Parathyroid adenoma (tissue), 2 donors: ENCODE measurements at regions not wholly inside any gene's neighbourhood (a gene's known extent, or its start where the extent isn't known, plus 50 kb on each side); places are given as distances from the start of the nearest gene placed in this dataset.

ENCODE experiments used
- H2AFZ ChIP-seq: fragments of 300-600 bp; sonication (generic); one replicate; pipeline ENCODE4 v1.7.0; 2017; ENCODE audit warnings: antibody characterized with exemption, mild to moderate bottlenecking
- H3K27ac ChIP-seq: fragments of 300-600 bp; sonication (generic); one replicate; pipeline ENCODE4 v1.7.0; 2017
- H3K27me3 ChIP-seq: fragments of 300-600 bp; sonication (generic); one replicate; pipeline ENCODE4 v1.7.0; 2017; ENCODE audit warnings: low read length; ENCODE audit not compliant: control insufficient read depth, insufficient read depth
- H3K36me3 ChIP-seq: fragments of 300-600 bp; sonication (generic); one replicate; pipeline ENCODE4 v1.7.0; 2017; ENCODE audit warnings: low read length; ENCODE audit not compliant: control insufficient read depth, insufficient read depth
- H3K4me1 ChIP-seq: fragments of 300-600 bp; sonication (generic); one replicate; pipeline ENCODE4 v1.7.0; 2017; ENCODE audit warnings: control low read depth
- H3K4me2 ChIP-seq: fragments of 300-600 bp; sonication (generic); one replicate; pipeline ENCODE4 v1.7.0; 2017; ENCODE audit warnings: low read length
- H3K4me3 ChIP-seq: fragments of 300-600 bp; sonication (generic); one replicate; pipeline ENCODE4 v1.7.0; 2017; ENCODE audit warnings: low read depth, low read length
- H3K79me2 ChIP-seq: fragments of 300-600 bp; sonication (generic); one replicate; pipeline ENCODE4 v1.7.0; 2017; ENCODE audit warnings: control low read depth
- H3K9ac ChIP-seq: fragments of 300-600 bp; sonication (generic); one replicate; pipeline ENCODE4 v1.7.0; 2017; ENCODE audit warnings: mild to moderate bottlenecking
- H3K9me3 ChIP-seq: fragments of 300-600 bp; sonication (generic); one replicate; pipeline ENCODE4 v1.7.0; 2017; ENCODE audit warnings: low read length; ENCODE audit not compliant: control insufficient read depth
- TF ChIP-seq, protein P1 (sequence below): fragments of 300-600 bp; sonication (generic); IDR thresholded peaks from one replicate; pipeline ENCODE4 v1.7.0; 2017; ENCODE audit warnings: antibody characterized with exemption, mild to moderate bottlenecking
- donor health status: primary hyperparathyroidism.

- no peaks in the 10 kb centered on the region for H3K36me3 ChIP-seq
- no peak overlapping the region for H3K4me3 ChIP-seq
- no peak overlapping the region for H3K9ac ChIP-seq
- no peaks in the 10 kb centered on the region for H3K27me3 ChIP-seq
- TF ChIP-seq, protein P1, sequence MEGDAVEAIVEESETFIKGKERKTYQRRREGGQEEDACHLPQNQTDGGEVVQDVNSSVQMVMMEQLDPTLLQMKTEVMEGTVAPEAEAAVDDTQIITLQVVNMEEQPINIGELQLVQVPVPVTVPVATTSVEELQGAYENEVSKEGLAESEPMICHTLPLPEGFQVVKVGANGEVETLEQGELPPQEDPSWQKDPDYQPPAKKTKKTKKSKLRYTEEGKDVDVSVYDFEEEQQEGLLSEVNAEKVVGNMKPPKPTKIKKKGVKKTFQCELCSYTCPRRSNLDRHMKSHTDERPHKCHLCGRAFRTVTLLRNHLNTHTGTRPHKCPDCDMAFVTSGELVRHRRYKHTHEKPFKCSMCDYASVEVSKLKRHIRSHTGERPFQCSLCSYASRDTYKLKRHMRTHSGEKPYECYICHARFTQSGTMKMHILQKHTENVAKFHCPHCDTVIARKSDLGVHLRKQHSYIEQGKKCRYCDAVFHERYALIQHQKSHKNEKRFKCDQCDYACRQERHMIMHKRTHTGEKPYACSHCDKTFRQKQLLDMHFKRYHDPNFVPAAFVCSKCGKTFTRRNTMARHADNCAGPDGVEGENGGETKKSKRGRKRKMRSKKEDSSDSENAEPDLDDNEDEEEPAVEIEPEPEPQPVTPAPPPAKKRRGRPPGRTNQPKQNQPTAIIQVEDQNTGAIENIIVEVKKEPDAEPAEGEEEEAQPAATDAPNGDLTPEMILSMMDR = no peak
- H3K4me1 ChIP-seq = peaks cover 3% of the 10 kb centered on the region
- H3K4me2 ChIP-seq = no peak overlapping the region
- H2AFZ ChIP-seq = no peak overlapping the region
- H3K9me3 ChIP-seq = no peaks in the 10 kb centered on the region
- H3K79me2 ChIP-seq = no peaks in the 10 kb centered on the region
- H3K27ac ChIP-seq = no peak overlapping the region
These were observed 103.1 kb downstream of the QRSL1 start for GRCh38 chr6:106732376-106732940.

DNA sequence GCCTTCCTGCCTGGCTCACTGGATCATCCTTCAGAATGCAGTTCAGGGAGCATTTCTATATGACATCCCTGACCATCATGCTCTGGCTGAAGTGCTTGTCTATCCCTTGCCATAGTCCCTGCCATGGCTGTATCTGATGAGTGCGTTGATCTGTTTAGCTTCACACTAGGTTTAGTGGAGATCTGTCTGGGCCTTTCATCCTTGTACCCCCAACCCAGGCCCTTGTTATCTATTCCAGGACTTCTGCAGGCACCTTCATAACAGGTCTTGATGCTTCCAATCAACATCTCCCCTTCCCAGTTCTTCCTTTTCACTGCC is 102.4 kb downstream of the QRSL1 start:
- Histone ChIP-seq H3K4me2 (no peak overlapping the region), H3K4me1 (peaks cover 3% of the 10 kb centered on the region), H3K79me2 (no peaks in the 10 kb centered on the region), H3K9ac (no peak overlapping the region), H2AFZ (no peak overlapping the region), H3K9me3 (no peaks in the 10 kb centered on the region), H3K27ac (no peak overlapping the region), H3K27me3 (no peaks in the 10 kb centered on the region), H3K4me3 (no peak overlapping the region), H3K36me3 (no peaks in the 10 kb centered on the region)
- TF ChIP-seq, protein P1 = no peak

- Histone ChIP-seq H3K4me1 (peaks cover 2% of the 10 kb centered on the region), H3K27me3 (no peaks in the 10 kb centered on the region), H3K36me3 (no peaks in the 10 kb centered on the region), H3K4me2 (no peak overlapping the region), H2AFZ (no peak overlapping the region), H3K4me3 (no peak overlapping the region), H3K9ac (no peak overlapping the region), H3K79me2 (no peaks in the 10 kb centered on the region), H3K9me3 (no peaks in the 10 kb centered on the region), H3K27ac (no peak overlapping the region)
- TF ChIP-seq, protein P1 = no peak
These were observed 101.9 kb downstream of the QRSL1 start for GRCh38 chr6:106731144-106731842.

- no peaks in the 10 kb centered on the region for H3K27me3 ChIP-seq
- H3K36me3 ChIP-seq = no peaks in the 10 kb centered on the region
- H3K9ac ChIP-seq = no peak overlapping the region
- H3K27ac ChIP-seq = no peak overlapping the region
- H3K4me3 ChIP-seq = no peak overlapping the region
- no peak overlapping the region for H2AFZ ChIP-seq
- no peak overlapping the region for H3K4me2 ChIP-seq
- TF ChIP-seq, protein P1 = no peak
- no peaks in the 10 kb centered on the region for H3K79me2 ChIP-seq
- no peaks in the 10 kb centered on the region for H3K9me3 ChIP-seq
- no peaks in the 10 kb centered on the region for H3K4me1 ChIP-seq
These were observed 101.3 kb downstream of the QRSL1 start for GRCh38 chr6:106730718-106731117.

- no peak overlapping the region for H3K9ac ChIP-seq
- H3K9me3 ChIP-seq = no peaks in the 10 kb centered on the region
- H3K27me3 ChIP-seq = no peaks in the 10 kb centered on the region
- H3K4me3 ChIP-seq = no peak overlapping the region
- no peak overlapping the region for H2AFZ ChIP-seq
- TF ChIP-seq, protein P1 = no peak
- H3K4me2 ChIP-seq = no peak overlapping the region
- no peaks in the 10 kb centered on the region for H3K4me1 ChIP-seq
- no peak overlapping the region for H3K27ac ChIP-seq
- H3K79me2 ChIP-seq = no peaks in the 10 kb centered on the region
- H3K36me3 ChIP-seq = no peaks in the 10 kb centered on the region
These were observed 100.9 kb downstream of the QRSL1 start for GRCh38 chr6:106730264-106730663.
